ENCODE measurements at regions not wholly inside any gene's neighbourhood (a gene's known extent, or its start where the extent isn't known, plus 50 kb on each side); places are given as distances from the start of the nearest gene placed in this dataset.

- TF ChIP-seq IRX3 (CRISPR knock-in tag; IDR thresholded peaks at IDR 0.05; ENCODE audit: borderline replicate concordance, low read depth), result no peak
- TF ChIP-seq GZF1 (CRISPR knock-in tag; IDR thresholded peaks at IDR 0.05), result no peak
- TF ChIP-seq HBP1 (CRISPR knock-in tag; IDR thresholded peaks at IDR 0.05; ENCODE audit: low read depth), result peak; percentile 98; the same call in 1 of the 2 replicates
- TF ChIP-seq PRDM10 (CRISPR knock-in tag; IDR thresholded peaks at IDR 0.05; ENCODE audit: low read depth), result peak; percentile 90
- peak; percentile 62; the same call in 1 of the 2 replicates for TF ChIP-seq HOXD1 (CRISPR knock-in tag; IDR thresholded peaks at IDR 0.05)
- peak; percentile 52; the same call in 1 of the 2 replicates for TF ChIP-seq ADNP (CRISPR knock-in tag; IDR thresholded peaks at IDR 0.05)
- no peak for TF ChIP-seq HINFP (CRISPR knock-in tag; IDR thresholded peaks at IDR 0.05; ENCODE audit: low read depth)
- peak; percentile 94 for TF ChIP-seq MED1 (CRISPR knock-in tag; IDR thresholded peaks at IDR 0.05)
- TF ChIP-seq PPARG (CRISPR knock-in tag; conservative IDR thresholded peaks at IDR 0.05), result peak; percentile 79
- peak; percentile 37; the same call in 1 of the 2 replicates for TF ChIP-seq TFDP1 (CRISPR knock-in tag; IDR thresholded peaks at IDR 0.05; ENCODE audit: borderline replicate concordance)
- TF ChIP-seq CERS6 (CRISPR knock-in tag; IDR thresholded peaks at IDR 0.05), result no peak
- TF ChIP-seq ZNF781 (CRISPR knock-in tag; IDR thresholded peaks at IDR 0.05; ENCODE audit: borderline replicate concordance, not compliant biosample characterization), result peak; percentile 87
- no peak for TF ChIP-seq ZNF34 (CRISPR knock-in tag; IDR thresholded peaks at IDR 0.05; ENCODE audit: borderline replicate concordance)
- TF ChIP-seq EHMT2 (IDR thresholded peaks at IDR 0.05; ENCODE audit: borderline replicate concordance, low read depth, low read length), result no peak; the same call in 1 of the 2 replicates
- TF ChIP-seq NCOA2 (CRISPR knock-in tag; IDR thresholded peaks at IDR 0.05), result peak; percentile 74; the same call in 1 of the 2 replicates
- 0 out of 2 replicates have a peak, but pooled peaks have one; percentile 38 for TF ChIP-seq ZNF639 (CRISPR knock-in tag; conservative IDR thresholded peaks at IDR 0.05)
These were observed 192.6 kb downstream of the TTC6 start (continued) for GRCh38 chr14:37787879-37788494.
